WTC11 (cell line): ENCODE measurements at regions not wholly inside any gene's neighbourhood (a gene's known extent, or its start where the extent isn't known, plus 50 kb on each side); places are given as distances from the start of the nearest gene placed in this dataset.

ENCODE experiments used
- CTCF ChIP-seq: fragments of 200-600 bp; IDR thresholded peaks from 2 replicates; pipeline ENCODE4 v1.8.0; 2022; ENCODE audit warnings: antibody characterized with exemption
- TF ChIP-seq, protein P1 (sequence below): sonication (generic); formaldehyde crosslinking; IDR thresholded peaks from 2 replicates; pipeline ENCODE4 v1.8.1; 2022; ENCODE audit warnings: low read depth, missing genetic modification reagents, borderline replicate concordance

DNA sequence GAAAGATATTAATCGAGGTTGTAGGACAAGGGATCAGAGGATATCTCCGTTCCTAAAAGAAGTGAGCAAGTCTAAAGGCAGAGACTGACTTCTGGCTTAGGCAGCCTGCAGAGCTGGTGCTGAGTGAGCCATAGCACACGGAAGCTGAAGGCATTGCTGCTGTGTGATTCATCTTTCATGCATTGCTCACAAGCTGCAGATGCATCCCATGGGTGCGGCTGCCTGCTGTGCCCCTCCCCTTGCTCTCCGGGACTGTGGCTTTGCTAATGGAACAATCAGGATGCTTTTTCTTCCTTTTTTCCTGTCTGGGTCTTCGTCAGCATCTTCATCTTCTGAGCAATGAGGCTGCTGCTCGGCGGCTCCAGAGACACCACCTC lies 341.4 kb downstream of the DIRAS2 start:
- TF ChIP-seq, protein P1, sequence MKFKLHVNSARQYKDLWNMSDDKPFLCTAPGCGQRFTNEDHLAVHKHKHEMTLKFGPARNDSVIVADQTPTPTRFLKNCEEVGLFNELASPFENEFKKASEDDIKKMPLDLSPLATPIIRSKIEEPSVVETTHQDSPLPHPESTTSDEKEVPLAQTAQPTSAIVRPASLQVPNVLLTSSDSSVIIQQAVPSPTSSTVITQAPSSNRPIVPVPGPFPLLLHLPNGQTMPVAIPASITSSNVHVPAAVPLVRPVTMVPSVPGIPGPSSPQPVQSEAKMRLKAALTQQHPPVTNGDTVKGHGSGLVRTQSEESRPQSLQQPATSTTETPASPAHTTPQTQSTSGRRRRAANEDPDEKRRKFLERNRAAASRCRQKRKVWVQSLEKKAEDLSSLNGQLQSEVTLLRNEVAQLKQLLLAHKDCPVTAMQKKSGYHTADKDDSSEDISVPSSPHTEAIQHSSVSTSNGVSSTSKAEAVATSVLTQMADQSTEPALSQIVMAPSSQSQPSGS (CRISPR knock-in tag) = no peak
- TF ChIP-seq CTCF = no peak
